Vagina (tissue), 2 donors: ENCODE measurements at regions not wholly inside any gene's neighbourhood (a gene's known extent, or its start where the extent isn't known, plus 50 kb on each side); places are given as distances from the start of the nearest gene placed in this dataset.

Experiments used
- CTCF ChIP-seq, 3 experiments: fragments of 450-650 bp in 2 of 3; fragments of 200-600 bp in 1 of 3; sonication (generic) in 1 of 3; IDR thresholded peaks; one replicate each; pipeline ENCODE4 v1.5.1; 2017 to 2019; ENCODE audit warnings: antibody characterized with exemption in 3 of 3, mild to moderate bottlenecking in 2 of 3, moderate library complexity in 2 of 3
- POLR2A ChIP-seq, 2 donors: fragments of 450-650 bp; IDR thresholded peaks; one replicate each; pipeline ENCODE4 v1.6.1; 2017; ENCODE audit warnings: antibody characterized with exemption in 2 of 2, mild to moderate bottlenecking in 2 of 2, moderate library complexity in 2 of 2
- POLR2AphosphoS5 ChIP-seq, 2 donors: sonication (generic); formaldehyde crosslinking; IDR thresholded peaks; one replicate each; pipeline ENCODE4 v1.9.0; 2017; ENCODE audit warnings: antibody characterized with exemption in 2 of 2, mild to moderate bottlenecking in 2 of 2, low read depth in 1 of 2; ENCODE audit not compliant: insufficient read depth in 1 of 2

GRCh38 chr14:38089123-38089522 lies 118.6 kb upstream of the SSTR1 start:
- TF ChIP-seq POLR2A (IDR thresholded peaks at IDR 0.05) (no peak), CTCF (IDR thresholded peaks at IDR 0.05) (no peak), POLR2AphosphoS5 (IDR thresholded peaks at IDR 0.05; ENCODE audit: insufficient read depth in 1 of 2, low read depth in 1 of 2) (no peak)
